Mucosa of descending colon (tissue), 3 donors: ENCODE measurements at regions not wholly inside any gene's neighbourhood (a gene's known extent, or its start where the extent isn't known, plus 50 kb on each side); places are given as distances from the start of the nearest gene placed in this dataset.
"Not testable (repeated sequence)": the region's sequence is repeated elsewhere in the genome, so short reads cannot be mapped to it uniquely, and the experiment has no call there.

Experiments
- ATAC-seq: fragments of 200-7000 bp; cut with Tn5 transposase; one replicate; pipeline ENCODE4 v1.9.1; 2020; ENCODE audit warnings: mild to moderate bottlenecking, moderate library complexity
- DNase-seq, 3 donors: peaks; one replicate each; pipeline ENCODE4 v3.0.0-alpha.2; 2020
- H3K36me3 ChIP-seq: fragments of 200-600 bp; one replicate; pipeline ENCODE4 v1.8.0; 2021; ENCODE audit warnings: low read depth, mild to moderate bottlenecking
- H3K4me1 ChIP-seq: fragments of 200-600 bp; one replicate; pipeline ENCODE4 v1.8.0; 2021; ENCODE audit warnings: low read depth, mild to moderate bottlenecking
- H3K4me3 ChIP-seq: fragments of 200-600 bp; one replicate; pipeline ENCODE4 v1.8.0; 2021; ENCODE audit warnings: mild to moderate bottlenecking
- H3K9me3 ChIP-seq: fragments of 200-600 bp; one replicate; pipeline ENCODE4 v1.8.0; 2021; ENCODE audit warnings: mild to moderate bottlenecking
- CTCF ChIP-seq: fragments of 200-600 bp; IDR thresholded peaks from one replicate; pipeline ENCODE4 v1.8.0; 2022; ENCODE audit warnings: antibody characterized with exemption, mild to moderate bottlenecking
- intact Hi-C, 2 donors: fragments of 100-400 bp; cut with DNase I in 1 of 2; cut with micrococcal nuclease in 1 of 2; formaldehyde crosslinking; loops; one replicate each; pipeline versions ENCODE4 v1.11.0 to v1.11.1; 2022; cut with DNase I, micrococcal nuclease
- donor health status: DM: no; HTN: no; CAD: no; lungs with moderate emphysema.
- donor health status: DM: no; HTN: no; CAD: no.
- donor health status: DM: no; HTN: yes; CAD: no.

GRCh38 chr11:112346586-112346985, 85.9 kb upstream of the PLET1 start:
- no peaks in the 10 kb centered on the region for H3K9me3 ChIP-seq
- DNase-seq (no peak), ATAC-seq (no peak)
- peaks cover 7% of the 10 kb centered on the region for H3K4me1 ChIP-seq
- TF ChIP-seq CTCF = no peak
- H3K36me3 ChIP-seq = no peaks in the 10 kb centered on the region
- no peak overlapping the region for H3K4me3 ChIP-seq
- intact Hi-C loops = no loop called here

GRCh38 chr11:112348480-112349029, 87.9 kb upstream of the PLET1 start:
- H3K4me3 ChIP-seq = no peak overlapping the region
- no peaks in the 10 kb centered on the region for H3K9me3 ChIP-seq
- DNase-seq (no peak), ATAC-seq (no peak)
- H3K36me3 ChIP-seq = no peaks in the 10 kb centered on the region
- H3K4me1 ChIP-seq = peaks cover 5% of the 10 kb centered on the region
- intact Hi-C loops = no loop called here
- TF ChIP-seq CTCF = no peak

GRCh38 chr11:112351423-112351822, 90.8 kb upstream of the PLET1 start:
- H3K36me3 ChIP-seq, H3K4me3 ChIP-seq, DNase-seq, intact Hi-C loops, H3K4me1 ChIP-seq, H3K9me3 ChIP-seq, ATAC-seq: not testable (repeated sequence)

GRCh38 chr11:112352907-112353306, 92.2 kb upstream of the PLET1 start:
- no peaks in the 10 kb centered on the region for H3K36me3 ChIP-seq
- no peaks in the 10 kb centered on the region for H3K4me1 ChIP-seq
- DNase-seq (no peak), ATAC-seq (no peak)
- intact Hi-C loops = no loop called here
- TF ChIP-seq CTCF = no peak
- no peak overlapping the region for H3K4me3 ChIP-seq
- no peaks in the 10 kb centered on the region for H3K9me3 ChIP-seq

GRCh38 chr11:112354364-112354763, 93.7 kb upstream of the PLET1 start:
- Histone ChIP-seq H3K36me3 (no peaks in the 10 kb centered on the region), H3K4me3 (no peak overlapping the region), H3K4me1 (no peaks in the 10 kb centered on the region), H3K9me3 (no peaks in the 10 kb centered on the region)
- ATAC-seq (no peak), DNase-seq (no peak)
- intact Hi-C loops = no loop called here
- TF ChIP-seq CTCF = no peak

GRCh38 chr11:112355726-112356125, 95.1 kb upstream of the PLET1 start:
- no peak for TF ChIP-seq CTCF
- intact Hi-C loops = no loop called here
- ATAC-seq (peak; percentile 43), DNase-seq (peak in 2 of 3 donors; percentile 30 to 40)
- no peaks in the 10 kb centered on the region for H3K4me1 ChIP-seq
- no peak overlapping the region for H3K4me3 ChIP-seq
- H3K36me3 ChIP-seq = no peaks in the 10 kb centered on the region
- H3K9me3 ChIP-seq = no peaks in the 10 kb centered on the region
